H1 (cell line): ENCODE measurements at regions not wholly inside any gene's neighbourhood (a gene's known extent, or its start where the extent isn't known, plus 50 kb on each side); places are given as distances from the start of the nearest gene placed in this dataset.

Experiments used
- BACH1 ChIP-seq: IDR thresholded peaks from 2 replicates; pipeline ENCODE4 v1.6.1; 2012; ENCODE audit warnings: low read length, improper control_type of control experiment
- FOSL1 ChIP-seq: IDR thresholded peaks from 2 replicates; pipeline ENCODE4 v1.6.1; 2011; ENCODE audit warnings: mild to moderate bottlenecking, low read depth, low read length, moderate library complexity; ENCODE audit not compliant: insufficient read depth
- NRF1 ChIP-seq: IDR thresholded peaks from 2 replicates; pipeline ENCODE4 v1.6.1; 2011; ENCODE audit warnings: mild to moderate bottlenecking, low read depth, low read length, improper control_type of control experiment
- PHF8 ChIP-seq: fragments of 200-600 bp; sonication (generic); conservative IDR thresholded peaks from 2 replicates; pipeline ENCODE4 v1.7.1; 2012; ENCODE audit warnings: low read depth, mild to moderate bottlenecking, inconsistent platforms, low read length, moderate library complexity
- SP4 ChIP-seq: IDR thresholded peaks from 2 replicates; pipeline ENCODE4 v1.6.1; 2012; ENCODE audit warnings: low read length, inconsistent platforms
- TAF7 ChIP-seq: optimal IDR thresholded peaks from 2 replicates; pipeline ENCODE3; 2011; ENCODE audit warnings: low read depth, mild to moderate bottlenecking, inconsistent platforms, low read length, moderate library complexity, borderline replicate concordance
- TF ChIP-seq, protein P1 (sequence below): fragments of 300-600 bp; sonication (generic); IDR thresholded peaks from 2 replicates; pipeline ENCODE4 v1.7.1; 2012; ENCODE audit warnings: low read length, moderate library complexity, mild to moderate bottlenecking, inconsistent platforms; ENCODE audit not compliant: insufficient replicate concordance
- TF ChIP-seq, protein P2 (sequence below): IDR thresholded peaks from 2 replicates; pipeline ENCODE4 v1.6.1; 2011; ENCODE audit warnings: low read depth, mild to moderate bottlenecking, low read length; ENCODE audit not compliant: insufficient read depth

DNA sequence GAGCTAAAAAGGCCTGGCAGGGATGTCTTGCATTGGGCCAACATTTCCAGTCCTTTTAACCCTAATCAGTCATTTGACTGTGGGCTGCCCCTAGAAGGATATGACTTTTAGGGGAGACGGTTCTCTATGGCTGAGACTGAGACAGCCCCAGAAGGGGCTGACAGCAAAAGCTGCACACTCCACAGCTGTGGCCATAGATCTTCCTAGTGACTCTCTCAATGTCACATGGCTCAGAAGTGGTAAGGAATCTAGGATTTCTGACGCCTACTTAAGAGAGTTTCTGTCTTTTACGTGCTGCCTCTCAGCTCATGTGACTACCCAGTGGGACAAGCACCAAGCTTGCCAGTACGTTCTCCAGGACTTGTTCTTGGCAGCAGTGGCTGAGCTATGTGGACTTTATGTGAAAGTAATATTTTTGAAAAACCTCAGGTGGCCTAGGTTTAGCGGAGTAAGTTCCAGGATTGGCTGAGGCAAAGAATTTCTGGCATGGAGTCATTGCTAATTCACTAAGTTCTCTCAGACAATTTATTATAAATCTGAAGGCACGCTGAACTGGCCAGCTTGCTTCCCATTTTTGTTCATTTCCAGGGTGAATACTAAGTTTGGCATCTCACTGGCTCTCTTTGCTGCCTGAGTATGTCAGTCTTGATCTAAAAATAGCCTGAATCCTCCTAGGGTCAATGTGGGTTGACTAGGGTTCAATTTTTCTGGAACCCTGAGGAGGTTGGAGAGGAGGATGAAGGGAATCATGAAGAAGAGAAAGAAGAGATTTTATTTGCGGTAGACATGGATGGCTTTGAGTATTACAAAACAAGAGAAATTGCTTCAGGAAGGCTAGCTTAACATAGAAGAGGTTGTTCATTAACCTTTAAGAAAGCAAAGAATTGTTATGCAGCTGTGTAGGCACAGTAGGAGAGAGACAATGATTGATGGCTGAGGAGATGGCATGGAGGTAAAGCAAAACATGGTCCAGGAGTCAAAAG, 271.8 kb downstream of the AEBP2 start (continued):
- no peak for TF ChIP-seq FOSL1
- TF ChIP-seq, protein P1, sequence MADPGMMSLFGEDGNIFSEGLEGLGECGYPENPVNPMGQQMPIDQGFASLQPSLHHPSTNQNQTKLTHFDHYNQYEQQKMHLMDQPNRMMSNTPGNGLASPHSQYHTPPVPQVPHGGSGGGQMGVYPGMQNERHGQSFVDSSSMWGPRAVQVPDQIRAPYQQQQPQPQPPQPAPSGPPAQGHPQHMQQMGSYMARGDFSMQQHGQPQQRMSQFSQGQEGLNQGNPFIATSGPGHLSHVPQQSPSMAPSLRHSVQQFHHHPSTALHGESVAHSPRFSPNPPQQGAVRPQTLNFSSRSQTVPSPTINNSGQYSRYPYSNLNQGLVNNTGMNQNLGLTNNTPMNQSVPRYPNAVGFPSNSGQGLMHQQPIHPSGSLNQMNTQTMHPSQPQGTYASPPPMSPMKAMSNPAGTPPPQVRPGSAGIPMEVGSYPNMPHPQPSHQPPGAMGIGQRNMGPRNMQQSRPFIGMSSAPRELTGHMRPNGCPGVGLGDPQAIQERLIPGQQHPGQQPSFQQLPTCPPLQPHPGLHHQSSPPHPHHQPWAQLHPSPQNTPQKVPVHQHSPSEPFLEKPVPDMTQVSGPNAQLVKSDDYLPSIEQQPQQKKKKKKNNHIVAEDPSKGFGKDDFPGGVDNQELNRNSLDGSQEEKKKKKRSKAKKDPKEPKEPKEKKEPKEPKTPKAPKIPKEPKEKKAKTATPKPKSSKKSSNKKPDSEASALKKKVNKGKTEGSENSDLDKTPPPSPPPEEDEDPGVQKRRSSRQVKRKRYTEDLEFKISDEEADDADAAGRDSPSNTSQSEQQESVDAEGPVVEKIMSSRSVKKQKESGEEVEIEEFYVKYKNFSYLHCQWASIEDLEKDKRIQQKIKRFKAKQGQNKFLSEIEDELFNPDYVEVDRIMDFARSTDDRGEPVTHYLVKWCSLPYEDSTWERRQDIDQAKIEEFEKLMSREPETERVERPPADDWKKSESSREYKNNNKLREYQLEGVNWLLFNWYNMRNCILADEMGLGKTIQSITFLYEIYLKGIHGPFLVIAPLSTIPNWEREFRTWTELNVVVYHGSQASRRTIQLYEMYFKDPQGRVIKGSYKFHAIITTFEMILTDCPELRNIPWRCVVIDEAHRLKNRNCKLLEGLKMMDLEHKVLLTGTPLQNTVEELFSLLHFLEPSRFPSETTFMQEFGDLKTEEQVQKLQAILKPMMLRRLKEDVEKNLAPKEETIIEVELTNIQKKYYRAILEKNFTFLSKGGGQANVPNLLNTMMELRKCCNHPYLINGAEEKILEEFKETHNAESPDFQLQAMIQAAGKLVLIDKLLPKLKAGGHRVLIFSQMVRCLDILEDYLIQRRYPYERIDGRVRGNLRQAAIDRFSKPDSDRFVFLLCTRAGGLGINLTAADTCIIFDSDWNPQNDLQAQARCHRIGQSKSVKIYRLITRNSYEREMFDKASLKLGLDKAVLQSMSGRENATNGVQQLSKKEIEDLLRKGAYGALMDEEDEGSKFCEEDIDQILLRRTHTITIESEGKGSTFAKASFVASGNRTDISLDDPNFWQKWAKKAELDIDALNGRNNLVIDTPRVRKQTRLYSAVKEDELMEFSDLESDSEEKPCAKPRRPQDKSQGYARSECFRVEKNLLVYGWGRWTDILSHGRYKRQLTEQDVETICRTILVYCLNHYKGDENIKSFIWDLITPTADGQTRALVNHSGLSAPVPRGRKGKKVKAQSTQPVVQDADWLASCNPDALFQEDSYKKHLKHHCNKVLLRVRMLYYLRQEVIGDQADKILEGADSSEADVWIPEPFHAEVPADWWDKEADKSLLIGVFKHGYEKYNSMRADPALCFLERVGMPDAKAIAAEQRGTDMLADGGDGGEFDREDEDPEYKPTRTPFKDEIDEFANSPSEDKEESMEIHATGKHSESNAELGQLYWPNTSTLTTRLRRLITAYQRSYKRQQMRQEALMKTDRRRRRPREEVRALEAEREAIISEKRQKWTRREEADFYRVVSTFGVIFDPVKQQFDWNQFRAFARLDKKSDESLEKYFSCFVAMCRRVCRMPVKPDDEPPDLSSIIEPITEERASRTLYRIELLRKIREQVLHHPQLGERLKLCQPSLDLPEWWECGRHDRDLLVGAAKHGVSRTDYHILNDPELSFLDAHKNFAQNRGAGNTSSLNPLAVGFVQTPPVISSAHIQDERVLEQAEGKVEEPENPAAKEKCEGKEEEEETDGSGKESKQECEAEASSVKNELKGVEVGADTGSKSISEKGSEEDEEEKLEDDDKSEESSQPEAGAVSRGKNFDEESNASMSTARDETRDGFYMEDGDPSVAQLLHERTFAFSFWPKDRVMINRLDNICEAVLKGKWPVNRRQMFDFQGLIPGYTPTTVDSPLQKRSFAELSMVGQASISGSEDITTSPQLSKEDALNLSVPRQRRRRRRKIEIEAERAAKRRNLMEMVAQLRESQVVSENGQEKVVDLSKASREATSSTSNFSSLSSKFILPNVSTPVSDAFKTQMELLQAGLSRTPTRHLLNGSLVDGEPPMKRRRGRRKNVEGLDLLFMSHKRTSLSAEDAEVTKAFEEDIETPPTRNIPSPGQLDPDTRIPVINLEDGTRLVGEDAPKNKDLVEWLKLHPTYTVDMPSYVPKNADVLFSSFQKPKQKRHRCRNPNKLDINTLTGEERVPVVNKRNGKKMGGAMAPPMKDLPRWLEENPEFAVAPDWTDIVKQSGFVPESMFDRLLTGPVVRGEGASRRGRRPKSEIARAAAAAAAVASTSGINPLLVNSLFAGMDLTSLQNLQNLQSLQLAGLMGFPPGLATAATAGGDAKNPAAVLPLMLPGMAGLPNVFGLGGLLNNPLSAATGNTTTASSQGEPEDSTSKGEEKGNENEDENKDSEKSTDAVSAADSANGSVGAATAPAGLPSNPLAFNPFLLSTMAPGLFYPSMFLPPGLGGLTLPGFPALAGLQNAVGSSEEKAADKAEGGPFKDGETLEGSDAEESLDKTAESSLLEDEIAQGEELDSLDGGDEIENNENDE: no peak
- no peak for TF ChIP-seq NRF1
- TF ChIP-seq PHF8: no peak
- TF ChIP-seq TAF7: no peak
- no peak for TF ChIP-seq SP4
- no peak for TF ChIP-seq BACH1
- TF ChIP-seq, protein P2, sequence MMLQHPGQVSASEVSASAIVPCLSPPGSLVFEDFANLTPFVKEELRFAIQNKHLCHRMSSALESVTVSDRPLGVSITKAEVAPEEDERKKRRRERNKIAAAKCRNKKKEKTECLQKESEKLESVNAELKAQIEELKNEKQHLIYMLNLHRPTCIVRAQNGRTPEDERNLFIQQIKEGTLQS: no peak
